Hepatocyte (in vitro differentiated cells): ENCODE measurements at regions not wholly inside any gene's neighbourhood (a gene's known extent, or its start where the extent isn't known, plus 50 kb on each side); places are given as distances from the start of the nearest gene placed in this dataset.

Experiments used
- DNase-seq: peaks from one replicate; pipeline ENCODE4 v3.0.0-alpha.2; 2016; ENCODE audit warnings: low spot score
- H2AFZ ChIP-seq: fragments of 200-600 bp; sonication (generic); 2 replicates; pipeline ENCODE4 v1.6.0; 2016; ENCODE audit warnings: antibody characterized with exemption, mild to moderate bottlenecking
- H3K27ac ChIP-seq: fragments of 200-600 bp; sonication (generic); 2 replicates; pipeline ENCODE4 v1.5.1; 2016; ENCODE audit warnings: mild to moderate bottlenecking
- H3K27me3 ChIP-seq: fragments of 200-600 bp; sonication (generic); 2 replicates; pipeline ENCODE4 v1.6.1; 2016
- H3K36me3 ChIP-seq: fragments of 200-600 bp; sonication (generic); replicated peaks from 2 replicates; pipeline ENCODE4 v1.5.1; 2016; ENCODE audit warnings: low read depth; ENCODE audit not compliant: insufficient read depth
- H3K4me1 ChIP-seq: fragments of 200-600 bp; sonication (generic); 2 replicates; pipeline ENCODE4 v1.5.1; 2016; ENCODE audit warnings: mild to moderate bottlenecking, moderate library complexity; ENCODE audit not compliant: insufficient read depth
- H3K4me2 ChIP-seq: fragments of 200-600 bp; sonication (generic); 2 replicates; pipeline ENCODE4 v1.6.0; 2016
- H3K4me3 ChIP-seq: fragments of 200-600 bp; sonication (generic); 2 replicates; pipeline ENCODE4 v1.5.1; 2016; ENCODE audit warnings: mild to moderate bottlenecking
- H3K79me2 ChIP-seq: fragments of 200-600 bp; sonication (generic); 2 replicates; pipeline ENCODE4 v1.6.0; 2017; ENCODE audit warnings: mild to moderate bottlenecking
- H3K9me2 ChIP-seq: fragments of 200-600 bp; sonication (generic); replicated peaks from 2 replicates; pipeline ENCODE4 v1.6.0; 2017; ENCODE audit warnings: mild to moderate bottlenecking; ENCODE audit not compliant: insufficient read depth
- H3K9me3 ChIP-seq: fragments of 200-600 bp; sonication (generic); 2 replicates; pipeline ENCODE4 v1.5.1; 2016; ENCODE audit warnings: low read depth, mild to moderate bottlenecking
- H4K20me1 ChIP-seq: fragments of 200-600 bp; sonication (generic); 2 replicates; pipeline ENCODE4 v1.6.0; 2016; ENCODE audit warnings: mild to moderate bottlenecking; ENCODE audit not compliant: insufficient read depth, poor library complexity, severe bottlenecking
- EZH2 ChIP-seq: fragments of 200-600 bp; sonication (generic); IDR thresholded peaks from 2 replicates; pipeline ENCODE4 v1.6.1; 2016; ENCODE audit warnings: antibody characterized with exemption, mild to moderate bottlenecking, borderline replicate concordance
- EZH2phosphoT487 ChIP-seq: fragments of 200-600 bp; sonication (generic); IDR thresholded peaks from one replicate; pipeline ENCODE4 v1.6.1; 2018; ENCODE audit warnings: antibody characterized with exemption, mild to moderate bottlenecking, low read depth, moderate library complexity; ENCODE audit not compliant: unreplicated experiment, severe bottlenecking
- WGBS: methylation state at CpG from one replicate; pipeline ENCODE4 v1.1.6; 2016; ENCODE audit warnings: low lambda C conversion rate; ENCODE audit errors: missing lambda C conversion rate; 5-methylcytosine and 5-hydroxymethylcytosine counted together
- TF ChIP-seq, protein P1 (sequence below): fragments of 200-600 bp; sonication (generic); IDR thresholded peaks from 2 replicates; pipeline ENCODE4 v1.5.1; 2016; ENCODE audit warnings: antibody characterized with exemption, mild to moderate bottlenecking; ENCODE audit not compliant: poor library complexity

- Histone ChIP-seq H3K27me3 (no peaks in the 10 kb centered on the region), H2AFZ (no peak overlapping the region), H3K9me3 (no peaks in the 10 kb centered on the region), H3K36me3 (no peaks in the 10 kb centered on the region), H3K9me2 (no peaks in the 10 kb centered on the region), H3K79me2 (no peaks in the 10 kb centered on the region), H4K20me1 (no peaks in the 10 kb centered on the region), H3K27ac (no peak overlapping the region), H3K4me1 (peaks cover 7% of the 10 kb centered on the region), H3K4me2 (no peak overlapping the region), H3K4me3 (no peak overlapping the region)
- DNase-seq, result no peak
- TF ChIP-seq EZH2phosphoT487 (no peak), EZH2 (no peak)
- TF ChIP-seq, protein P1, sequence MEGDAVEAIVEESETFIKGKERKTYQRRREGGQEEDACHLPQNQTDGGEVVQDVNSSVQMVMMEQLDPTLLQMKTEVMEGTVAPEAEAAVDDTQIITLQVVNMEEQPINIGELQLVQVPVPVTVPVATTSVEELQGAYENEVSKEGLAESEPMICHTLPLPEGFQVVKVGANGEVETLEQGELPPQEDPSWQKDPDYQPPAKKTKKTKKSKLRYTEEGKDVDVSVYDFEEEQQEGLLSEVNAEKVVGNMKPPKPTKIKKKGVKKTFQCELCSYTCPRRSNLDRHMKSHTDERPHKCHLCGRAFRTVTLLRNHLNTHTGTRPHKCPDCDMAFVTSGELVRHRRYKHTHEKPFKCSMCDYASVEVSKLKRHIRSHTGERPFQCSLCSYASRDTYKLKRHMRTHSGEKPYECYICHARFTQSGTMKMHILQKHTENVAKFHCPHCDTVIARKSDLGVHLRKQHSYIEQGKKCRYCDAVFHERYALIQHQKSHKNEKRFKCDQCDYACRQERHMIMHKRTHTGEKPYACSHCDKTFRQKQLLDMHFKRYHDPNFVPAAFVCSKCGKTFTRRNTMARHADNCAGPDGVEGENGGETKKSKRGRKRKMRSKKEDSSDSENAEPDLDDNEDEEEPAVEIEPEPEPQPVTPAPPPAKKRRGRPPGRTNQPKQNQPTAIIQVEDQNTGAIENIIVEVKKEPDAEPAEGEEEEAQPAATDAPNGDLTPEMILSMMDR, result no peak
These were observed 316.7 kb upstream of the MARCKS start for GRCh38 chr6:113540466-113540865.

DNA sequence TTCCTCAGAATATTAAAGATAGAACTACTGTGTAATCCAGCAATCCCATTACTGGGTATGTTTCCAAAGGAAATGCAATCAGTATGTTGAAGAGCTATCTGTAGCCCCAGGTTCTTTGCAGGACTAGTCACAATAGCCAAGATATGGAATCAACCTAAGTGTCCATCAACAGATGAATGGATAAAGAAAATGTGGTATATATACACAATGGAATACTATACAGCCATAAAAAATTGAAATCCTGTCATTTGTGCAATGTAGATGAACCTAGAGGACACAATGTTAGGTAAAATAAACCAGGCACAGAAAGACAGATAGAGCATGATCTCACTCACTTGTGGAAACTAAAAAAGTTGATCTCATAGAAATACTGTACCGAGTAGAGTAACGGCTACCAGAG is 306.0 kb upstream of the MARCKS start:
- TF ChIP-seq, protein P1, result no peak
- TF ChIP-seq EZH2phosphoT487 (no peak), EZH2 (no peak)
- Histone ChIP-seq H3K36me3 (no peaks in the 10 kb centered on the region), H3K27ac (no peak overlapping the region), H4K20me1 (no peaks in the 10 kb centered on the region), H3K4me2 (no peak overlapping the region), H3K4me3 (no peak overlapping the region), H3K4me1 (no peaks in the 10 kb centered on the region), H2AFZ (no peak overlapping the region), H3K27me3 (no peaks in the 10 kb centered on the region), H3K9me2 (no peaks in the 10 kb centered on the region), H3K9me3 (no peaks in the 10 kb centered on the region), H3K79me2 (no peaks in the 10 kb centered on the region)
- no peak for DNase-seq
- 97% methylated on average over 2 of the region's 2 CpGs for WGBS

DNA sequence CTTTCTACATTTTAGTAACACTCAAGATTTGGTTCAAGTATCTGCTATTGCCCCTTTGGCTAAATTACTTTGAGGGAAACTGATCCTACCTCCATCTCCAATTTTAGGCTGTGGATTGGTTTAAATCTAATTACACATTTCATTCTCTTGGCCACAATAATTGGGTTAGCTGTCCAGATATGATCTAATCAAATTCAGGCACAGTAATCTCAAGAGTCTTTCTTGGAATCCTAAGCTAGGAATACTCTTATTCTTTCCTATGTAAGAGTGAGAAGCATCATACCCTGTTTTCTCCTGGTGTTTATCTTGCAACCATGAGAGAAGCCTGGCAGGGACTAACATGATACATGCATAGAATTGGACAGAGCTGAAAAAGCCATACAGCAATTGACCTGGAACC is 300.4 kb upstream of the MARCKS start:
- TF ChIP-seq, protein P1, result no peak
- TF ChIP-seq EZH2phosphoT487, result no peak
- no peak for TF ChIP-seq EZH2

DNA sequence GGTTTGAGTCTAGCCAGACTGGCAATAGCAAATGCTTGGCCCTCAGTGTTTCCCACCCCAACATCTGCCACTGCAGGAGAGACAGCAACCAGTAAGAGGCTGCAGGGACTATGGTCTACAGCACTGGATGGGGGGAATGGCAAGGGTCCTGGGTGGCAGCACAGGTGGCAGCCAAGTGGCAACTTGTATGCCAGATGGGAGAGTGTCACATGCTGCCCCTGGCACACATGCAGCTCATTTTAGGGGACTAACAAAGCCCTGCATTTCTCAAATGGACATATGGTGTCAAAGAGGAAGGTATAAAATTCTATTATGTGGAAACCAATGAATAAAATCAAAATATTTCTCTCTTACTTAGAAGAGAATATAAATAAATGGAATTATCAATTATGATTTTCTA is 298.7 kb upstream of the MARCKS start:
- H3K4me2 ChIP-seq, result no peak overlapping the region
- no peaks in the 10 kb centered on the region for H3K9me3 ChIP-seq
- H3K36me3 ChIP-seq, result no peaks in the 10 kb centered on the region
- TF ChIP-seq, protein P1, result no peak
- TF ChIP-seq EZH2, result no peak
- no peak for TF ChIP-seq EZH2phosphoT487
- no peak overlapping the region for H3K4me3 ChIP-seq
- no peaks in the 10 kb centered on the region for H3K9me2 ChIP-seq
- no peak for DNase-seq
- peaks cover 6% of the 10 kb centered on the region for H3K4me1 ChIP-seq
- H2AFZ ChIP-seq, result no peak overlapping the region
- H3K79me2 ChIP-seq, result no peaks in the 10 kb centered on the region
- no peak overlapping the region for H3K27ac ChIP-seq
- H4K20me1 ChIP-seq, result no peaks in the 10 kb centered on the region
- no peaks in the 10 kb centered on the region for H3K27me3 ChIP-seq

More for the DNA sequence above, 300.4 kb upstream of the MARCKS start:
- no peak for DNase-seq
- no peak overlapping the region for H3K4me2 ChIP-seq
- H2AFZ ChIP-seq, result no peak overlapping the region
- H3K9me2 ChIP-seq, result no peaks in the 10 kb centered on the region
- H3K4me3 ChIP-seq, result no peak overlapping the region
- H3K27ac ChIP-seq, result no peak overlapping the region
- no peaks in the 10 kb centered on the region for H4K20me1 ChIP-seq
- no peaks in the 10 kb centered on the region for H3K36me3 ChIP-seq
- no peaks in the 10 kb centered on the region for H3K79me2 ChIP-seq
- H3K27me3 ChIP-seq, result no peaks in the 10 kb centered on the region
- H3K4me1 ChIP-seq, result peaks cover 6% of the 10 kb centered on the region
- H3K9me3 ChIP-seq, result no peaks in the 10 kb centered on the region
